ENCODE measurements at regions not wholly inside any gene's neighbourhood (a gene's known extent, or its start where the extent isn't known, plus 50 kb on each side); places are given as distances from the start of the nearest gene placed in this dataset.

DNA sequence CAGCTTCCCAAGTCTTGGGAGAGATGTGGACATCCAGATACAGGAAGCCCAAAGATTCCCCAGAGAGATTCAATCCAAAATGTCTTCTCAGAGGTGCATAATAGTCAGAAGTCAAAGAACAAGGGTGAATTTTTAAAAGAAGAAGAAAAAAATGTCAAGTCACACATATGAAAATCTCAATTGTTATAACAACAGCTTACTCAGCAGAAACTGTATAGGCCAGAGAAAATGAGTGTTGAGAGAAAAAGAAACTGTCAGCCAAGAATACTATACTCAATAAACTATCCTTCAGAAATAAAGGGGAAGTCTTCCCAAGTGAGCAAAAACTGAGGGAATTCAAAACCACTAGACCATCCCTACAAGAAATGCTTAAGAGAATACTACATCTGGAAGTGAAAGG lies 612.9 kb upstream of the POU3F3 start:
- no peak for TF ChIP-seq POLR2A (IDR thresholded peaks at IDR 0.05)
- no peak for TF ChIP-seq CTCF (IDR thresholded peaks at IDR 0.05 in 8 of 11, conservative IDR thresholded peaks at IDR 0.05 in 3 of 11)
- TF ChIP-seq POLR2AphosphoS5 (IDR thresholded peaks at IDR 0.05), result no peak

All from spleen (tissue), 7 donors.